ENCODE measurements at regions not wholly inside any gene's neighbourhood (a gene's known extent, or its start where the extent isn't known, plus 50 kb on each side); places are given as distances from the start of the nearest gene placed in this dataset.

DNA sequence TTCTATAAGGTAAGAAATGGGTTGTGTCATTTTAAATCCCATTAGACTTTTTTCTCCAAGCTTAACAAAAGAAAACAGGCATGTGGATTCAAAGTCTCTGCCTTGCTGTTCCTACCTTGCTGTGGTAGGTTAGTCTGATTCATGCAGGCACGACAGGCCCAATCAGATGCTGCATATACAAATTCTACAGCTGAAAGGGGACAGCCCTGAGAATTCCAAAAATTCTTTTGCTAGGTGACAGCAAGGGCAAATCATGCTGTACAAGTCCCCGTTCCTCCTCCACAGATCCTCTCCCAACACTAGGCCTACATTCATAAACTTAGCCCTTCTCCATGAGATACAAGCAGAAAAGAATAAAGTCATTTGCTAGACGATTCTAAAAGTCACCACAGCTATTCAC is 161.2 kb upstream of the THBS1 start:
- TF ChIP-seq XBP1 (CRISPR knock-in tag; IDR thresholded peaks at IDR 0.05) (no peak), PCBP2 (optimal IDR thresholded peaks at IDR 0.05; ENCODE audit: low read depth, low read length, poor library complexity, severe bottlenecking) (no peak), THAP11 (CRISPR knock-in tag; IDR thresholded peaks at IDR 0.05) (no peak)
- TF ChIP-seq, protein P1, sequence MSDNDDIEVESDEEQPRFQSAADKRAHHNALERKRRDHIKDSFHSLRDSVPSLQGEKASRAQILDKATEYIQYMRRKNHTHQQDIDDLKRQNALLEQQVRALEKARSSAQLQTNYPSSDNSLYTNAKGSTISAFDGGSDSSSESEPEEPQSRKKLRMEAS (IDR thresholded peaks at IDR 0.05), result no peak
- TF ChIP-seq, protein P2, sequence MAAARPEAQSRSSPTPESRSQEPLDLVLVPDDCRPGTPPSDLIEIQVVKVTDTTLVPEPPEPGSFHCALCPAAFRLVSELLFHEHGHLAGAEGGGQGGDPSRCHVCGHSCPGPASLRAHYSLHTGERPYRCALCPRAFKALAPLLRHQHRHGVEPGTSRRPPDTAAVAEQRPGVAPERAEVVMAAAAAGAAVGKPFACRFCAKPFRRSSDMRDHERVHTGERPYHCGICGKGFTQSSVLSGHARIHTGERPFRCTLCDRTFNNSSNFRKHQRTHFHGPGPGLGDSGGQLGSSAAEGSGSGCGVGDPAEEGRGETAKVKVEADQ (CRISPR knock-in tag; IDR thresholded peaks at IDR 0.05; ENCODE audit: borderline replicate concordance), result no peak
